ENCODE measurements at regions not wholly inside any gene's neighbourhood (a gene's known extent, or its start where the extent isn't known, plus 50 kb on each side); places are given as distances from the start of the nearest gene placed in this dataset.

- Histone ChIP-seq H3K27me3 (ENCODE audit: insufficient read depth, low read depth) (no peaks in the 10 kb centered on the region), H3K79me2 (ENCODE audit: insufficient read depth, low read depth) (no peaks in the 10 kb centered on the region), H3K36me3 (ENCODE audit: insufficient read depth) (no peaks in the 10 kb centered on the region), H3K4me3 (IDR thresholded peaks at IDR 0.05; ENCODE audit: insufficient read depth, low read depth, low read length) (no peak overlapping the region), H2AFZ (ENCODE audit: low read depth) (no peak overlapping the region), H3K4me1 (ENCODE audit: low read depth, poor library complexity, severe bottlenecking) (peaks cover 5% of the 10 kb centered on the region), H3K4me2 (no peak overlapping the region), H4K20me1 (ENCODE audit: insufficient read depth) (no peaks in the 10 kb centered on the region), H3K9ac (no peak overlapping the region), H3K27ac (no peak overlapping the region)
- no peak for TF ChIP-seq CTCF (conservative IDR thresholded peaks at IDR 0.05; ENCODE audit: low read depth, low read length)
Observed at GRCh38 chr12:89129167-89129870, 223.0 kb downstream of the DUSP6 start.

- Histone ChIP-seq H3K4me3 (IDR thresholded peaks at IDR 0.05; ENCODE audit: insufficient read depth, low read depth, low read length) (no peak overlapping the region), H3K4me2 (no peak overlapping the region), H3K79me2 (ENCODE audit: insufficient read depth, low read depth) (no peaks in the 10 kb centered on the region)
Observed at GRCh38 chr12:89126712-89127111, 225.6 kb downstream of the DUSP6 start.

GRCh38 chr12:89122852-89123251 is 229.4 kb downstream of the DUSP6 start:
- Histone ChIP-seq H3K79me2 (ENCODE audit: insufficient read depth, low read depth) (no peaks in the 10 kb centered on the region), H3K27ac (no peak overlapping the region), H4K20me1 (ENCODE audit: insufficient read depth) (no peaks in the 10 kb centered on the region), H3K9ac (no peak overlapping the region), H2AFZ (ENCODE audit: low read depth) (no peak overlapping the region), H3K4me1 (ENCODE audit: low read depth, poor library complexity, severe bottlenecking) (no peaks in the 10 kb centered on the region), H3K36me3 (ENCODE audit: insufficient read depth) (no peaks in the 10 kb centered on the region), H3K27me3 (ENCODE audit: insufficient read depth, low read depth) (no peaks in the 10 kb centered on the region), H3K4me2 (no peak overlapping the region), H3K4me3 (IDR thresholded peaks at IDR 0.05; ENCODE audit: insufficient read depth, low read depth, low read length) (no peak overlapping the region)
- no peak for TF ChIP-seq CTCF (conservative IDR thresholded peaks at IDR 0.05; ENCODE audit: low read depth, low read length)

More at GRCh38 chr12:89126712-89127111, 225.6 kb downstream of the DUSP6 start:
- no peak for TF ChIP-seq CTCF (conservative IDR thresholded peaks at IDR 0.05; ENCODE audit: low read depth, low read length)
- H3K27me3 ChIP-seq (ENCODE audit: insufficient read depth, low read depth), result no peaks in the 10 kb centered on the region
- H3K4me1 ChIP-seq (ENCODE audit: low read depth, poor library complexity, severe bottlenecking), result peaks cover 5% of the 10 kb centered on the region
- no peak overlapping the region for H3K27ac ChIP-seq
- H2AFZ ChIP-seq (ENCODE audit: low read depth), result no peak overlapping the region
- H3K36me3 ChIP-seq (ENCODE audit: insufficient read depth), result no peaks in the 10 kb centered on the region
- no peaks in the 10 kb centered on the region for H4K20me1 ChIP-seq (ENCODE audit: insufficient read depth)
- H3K9ac ChIP-seq, result no peak overlapping the region

GRCh38 chr12:89117448-89118034 is 234.8 kb downstream of the DUSP6 start:
- TF ChIP-seq CTCF (conservative IDR thresholded peaks at IDR 0.05; ENCODE audit: low read depth, low read length), result no peak
- Histone ChIP-seq H4K20me1 (ENCODE audit: insufficient read depth) (no peaks in the 10 kb centered on the region), H3K9ac (no peak overlapping the region), H3K4me3 (IDR thresholded peaks at IDR 0.05; ENCODE audit: insufficient read depth, low read depth, low read length) (no peak overlapping the region), H3K27me3 (ENCODE audit: insufficient read depth, low read depth) (no peaks in the 10 kb centered on the region), H2AFZ (ENCODE audit: low read depth) (no peak overlapping the region), H3K27ac (no peak overlapping the region), H3K4me1 (ENCODE audit: low read depth, poor library complexity, severe bottlenecking) (peaks cover 5% of the 10 kb centered on the region), H3K4me2 (no peak overlapping the region), H3K36me3 (ENCODE audit: insufficient read depth) (no peaks in the 10 kb centered on the region), H3K79me2 (ENCODE audit: insufficient read depth, low read depth) (no peaks in the 10 kb centered on the region)
